Epithelial cell of esophagus (primary cell): ENCODE measurements at regions not wholly inside any gene's neighbourhood (a gene's known extent, or its start where the extent isn't known, plus 50 kb on each side); places are given as distances from the start of the nearest gene placed in this dataset.

ENCODE experiments used
- DNase-seq: peaks from one replicate; pipeline ENCODE4 v3.0.0; 2010; ENCODE audit warnings: low read depth
- H3K4me3 ChIP-seq: 2 replicates; pipeline ENCODE4 v1.5.1; 2011; ENCODE audit warnings: mild to moderate bottlenecking, low read length, control low read depth
- CTCF ChIP-seq: IDR thresholded peaks from 2 replicates; pipeline ENCODE4 v1.5.1; 2011; ENCODE audit warnings: low read depth, mild to moderate bottlenecking, low read length, control low read depth, inconsistent platforms; ENCODE audit not compliant: insufficient read depth; ENCODE audit errors: missing control alignments

- H3K4me3 ChIP-seq = no peak overlapping the region
- DNase-seq = no peak
- TF ChIP-seq CTCF = no peak
Measured at GRCh38 chr3:124456506-124456905, 273.7 kb upstream of the UMPS start.

GRCh38 chr3:124459678-124460077, 270.6 kb upstream of the UMPS start:
- peak; percentile 11 for DNase-seq
- H3K4me3 ChIP-seq = no peak overlapping the region
- TF ChIP-seq CTCF = no peak

GRCh38 chr3:124461126-124461525, 269.1 kb upstream of the UMPS start:
- TF ChIP-seq CTCF = no peak
- no peak for DNase-seq
- no peak overlapping the region for H3K4me3 ChIP-seq

- DNase-seq = no peak
- H3K4me3 ChIP-seq = no peak overlapping the region
- no peak for TF ChIP-seq CTCF
Measured at GRCh38 chr3:124461838-124462632, 268.2 kb upstream of the UMPS start.

GRCh38 chr3:124463234-124463633, 267.0 kb upstream of the UMPS start:
- H3K4me3 ChIP-seq = no peak overlapping the region
- TF ChIP-seq CTCF = no peak
- DNase-seq = no peak

GRCh38 chr3:124467980-124468902, 262.0 kb upstream of the UMPS start:
- peak; percentile 99 for TF ChIP-seq CTCF
- DNase-seq = peak; percentile 45
- H3K4me3 ChIP-seq = no peak overlapping the region
